Mesodermal cell (in vitro differentiated cells): ENCODE measurements at regions not wholly inside any gene's neighbourhood (a gene's known extent, or its start where the extent isn't known, plus 50 kb on each side); places are given as distances from the start of the nearest gene placed in this dataset.

Source experiments
- H3K27ac ChIP-seq: 2 replicates; pipeline ENCODE4 v1.7.0; 2013; ENCODE audit warnings: mild to moderate bottlenecking, low read depth, low read length, moderate library complexity; ENCODE audit not compliant: severe bottlenecking
- H3K36me3 ChIP-seq: 2 replicates; pipeline ENCODE4 v1.7.1; 2013; ENCODE audit warnings: mild to moderate bottlenecking, low read length, moderate library complexity; ENCODE audit not compliant: control insufficient read depth, insufficient read depth
- H3K4me1 ChIP-seq: one replicate; pipeline ENCODE4 v1.7.1; 2013; ENCODE audit warnings: mild to moderate bottlenecking, low read length; ENCODE audit not compliant: insufficient read depth, control insufficient read depth, poor library complexity, severe bottlenecking
- H3K4me3 ChIP-seq: 2 replicates; pipeline ENCODE4 v1.7.0; 2013; ENCODE audit warnings: low read length, control low read depth, mild to moderate bottlenecking; ENCODE audit not compliant: insufficient read depth, poor library complexity, severe bottlenecking; ENCODE audit errors: extremely low read depth
- H3K9me3 ChIP-seq: 2 replicates; pipeline ENCODE4 v1.7.1; 2013; ENCODE audit warnings: mild to moderate bottlenecking, low read length, moderate library complexity; ENCODE audit not compliant: control insufficient read depth
- WGBS, 2 experiments: methylation state at CpG; one replicate each; pipeline ENCODE4 v1.1.5; 2013; ENCODE audit warnings: missing lambda C conversion rate in 2 of 2; ENCODE audit not compliant: insufficient coverage in 2 of 2; 5-methylcytosine and 5-hydroxymethylcytosine counted together

GRCh38 chr10:69741252-69741651, 60.5 kb upstream of the COL13A1 start:
- Histone ChIP-seq H3K27ac (no peak overlapping the region), H3K36me3 (no peaks in the 10 kb centered on the region), H3K9me3 (no peaks in the 10 kb centered on the region), H3K4me3 (no peak overlapping the region), H3K4me1 (peaks cover 5% of the 10 kb centered on the region)
- 80% methylated on average over 1 of the region's 1 CpG; no CpG with 5 or more reads in 1 of the 2 experiments for WGBS, 2 experiments

- 82 to 93% methylated on average over 2 to 3 of the region's 5 CpGs for WGBS, 2 experiments
- Histone ChIP-seq H3K4me1 (peaks cover 5% of the 10 kb centered on the region), H3K9me3 (no peaks in the 10 kb centered on the region), H3K27ac (no peak overlapping the region), H3K4me3 (no peak overlapping the region), H3K36me3 (no peaks in the 10 kb centered on the region)
These were observed 59.9 kb upstream of the COL13A1 start for GRCh38 chr10:69741671-69742355.

GRCh38 chr10:69742356-69742695, 59.4 kb upstream of the COL13A1 start:
- no peak overlapping the region for H3K27ac ChIP-seq
- 92 to 100% methylated on average over 1 of the region's 1 CpG for WGBS, 2 experiments
- H3K4me1 ChIP-seq = peaks cover 5% of the 10 kb centered on the region
- H3K4me3 ChIP-seq = no peak overlapping the region
- no peaks in the 10 kb centered on the region for H3K9me3 ChIP-seq
- no peaks in the 10 kb centered on the region for H3K36me3 ChIP-seq

GRCh38 chr10:69742928-69743602, 58.6 kb upstream of the COL13A1 start:
- no peaks in the 10 kb centered on the region for H3K36me3 ChIP-seq
- 51 to 84% methylated on average over 4 to 5 of the region's 6 CpGs for WGBS, 2 experiments
- H3K9me3 ChIP-seq = no peaks in the 10 kb centered on the region
- H3K27ac ChIP-seq = no peak overlapping the region
- H3K4me1 ChIP-seq = peaks cover 5% of the 10 kb centered on the region
- H3K4me3 ChIP-seq = no peak overlapping the region

- 96 to 97% methylated on average over 2 of the region's 4 CpGs for WGBS, 2 experiments
- H3K4me3 ChIP-seq = no peak overlapping the region
- no peaks in the 10 kb centered on the region for H3K9me3 ChIP-seq
- H3K4me1 ChIP-seq = peaks cover 5% of the 10 kb centered on the region
- H3K36me3 ChIP-seq = no peaks in the 10 kb centered on the region
- no peak overlapping the region for H3K27ac ChIP-seq
These were observed 56.7 kb upstream of the COL13A1 start for GRCh38 chr10:69744971-69745370.

GRCh38 chr10:69745698-69746097, 56.0 kb upstream of the COL13A1 start:
- no CpG with 5 or more reads among the region's 2 CpGs for WGBS, 2 experiments
- H3K9me3 ChIP-seq = no peaks in the 10 kb centered on the region
- no peaks in the 10 kb centered on the region for H3K36me3 ChIP-seq
- H3K4me3 ChIP-seq = no peak overlapping the region
- peaks cover 5% of the 10 kb centered on the region for H3K4me1 ChIP-seq
- H3K27ac ChIP-seq = no peak overlapping the region

GRCh38 chr10:69747179-69747578, 54.5 kb upstream of the COL13A1 start:
- Histone ChIP-seq H3K9me3 (no peaks in the 10 kb centered on the region), H3K4me3 (no peak overlapping the region), H3K4me1 (peaks cover 5% of the 10 kb centered on the region), H3K27ac (no peak overlapping the region), H3K36me3 (no peaks in the 10 kb centered on the region)
- 83 to 87% methylated on average over 4 to 5 of the region's 5 CpGs for WGBS, 2 experiments

- peaks cover 5% of the 10 kb centered on the region for H3K4me1 ChIP-seq
- H3K36me3 ChIP-seq = no peaks in the 10 kb centered on the region
- H3K9me3 ChIP-seq = no peaks in the 10 kb centered on the region
- H3K4me3 ChIP-seq = no peak overlapping the region
- 71 to 100% methylated on average over 1 of the region's 1 CpG for WGBS, 2 experiments
- H3K27ac ChIP-seq = no peak overlapping the region
These were observed 53.1 kb upstream of the COL13A1 start for GRCh38 chr10:69748621-69749020.

GRCh38 chr10:69749178-69750010, 52.3 kb upstream of the COL13A1 start:
- Histone ChIP-seq H3K9me3 (no peaks in the 10 kb centered on the region), H3K27ac (no peak overlapping the region), H3K4me3 (no peak overlapping the region), H3K4me1 (peaks cover 5% of the 10 kb centered on the region), H3K36me3 (no peaks in the 10 kb centered on the region)
- 80 to 81% methylated on average over 11 to 15 of the region's 17 CpGs for WGBS, 2 experiments

GRCh38 chr10:69750011-69750373, 51.7 kb upstream of the COL13A1 start:
- Histone ChIP-seq H3K36me3 (no peaks in the 10 kb centered on the region), H3K4me1 (peaks cover 5% of the 10 kb centered on the region), H3K4me3 (no peak overlapping the region), H3K9me3 (no peaks in the 10 kb centered on the region), H3K27ac (no peak overlapping the region)
- 89 to 95% methylated on average over 7 to 9 of the region's 9 CpGs for WGBS, 2 experiments
